Neural crest cell (in vitro differentiated cells): ENCODE measurements at regions not wholly inside any gene's neighbourhood (a gene's known extent, or its start where the extent isn't known, plus 50 kb on each side); places are given as distances from the start of the nearest gene placed in this dataset.

Experiments used
- DNase-seq: peaks from one replicate; pipeline ENCODE4 v3.0.0; 2021; ENCODE audit warnings: low read depth, mixed read lengths, low spot score
- H3K27ac Mint-ChIP-seq: one replicate; pipeline ENCODE4 v1.8.0; 2021; ENCODE audit warnings: mild to moderate bottlenecking, mixed read lengths; ENCODE audit not compliant: unreplicated experiment
- H3K27me3 Mint-ChIP-seq: 2 replicates; pipeline ENCODE4 v1.8.0; 2021; ENCODE audit warnings: low read depth, mild to moderate bottlenecking, mixed read lengths
- H3K36me3 Mint-ChIP-seq: 2 replicates; pipeline ENCODE4 v1.8.0; 2021; ENCODE audit warnings: low read depth, mild to moderate bottlenecking, mixed read lengths
- H3K4me1 Mint-ChIP-seq: 2 replicates; pipeline ENCODE4 v1.8.0; 2021; ENCODE audit warnings: mixed read lengths
- H3K4me3 Mint-ChIP-seq: one replicate; pipeline ENCODE4 v1.8.0; 2021; ENCODE audit warnings: mild to moderate bottlenecking, mixed read lengths
- H3K9me3 Mint-ChIP-seq: 2 replicates; pipeline ENCODE4 v1.8.0; 2021; ENCODE audit warnings: mixed read lengths
- TF ChIP-seq, protein P1 (sequence below): fragments of 200-600 bp; sonication (generic); conservative IDR thresholded peaks from 2 replicates; pipeline ENCODE4 v1.5.0; 2021; ENCODE audit warnings: antibody characterized with exemption, mild to moderate bottlenecking

GRCh38 chr16:73251608-73252007, 203.7 kb upstream of the ZFHX3 start:
- no peak overlapping the region for H3K4me3 Mint-ChIP-seq
- no peak overlapping the region for H3K27ac Mint-ChIP-seq
- no peaks in the 10 kb centered on the region for H3K27me3 Mint-ChIP-seq
- TF ChIP-seq, protein P1, sequence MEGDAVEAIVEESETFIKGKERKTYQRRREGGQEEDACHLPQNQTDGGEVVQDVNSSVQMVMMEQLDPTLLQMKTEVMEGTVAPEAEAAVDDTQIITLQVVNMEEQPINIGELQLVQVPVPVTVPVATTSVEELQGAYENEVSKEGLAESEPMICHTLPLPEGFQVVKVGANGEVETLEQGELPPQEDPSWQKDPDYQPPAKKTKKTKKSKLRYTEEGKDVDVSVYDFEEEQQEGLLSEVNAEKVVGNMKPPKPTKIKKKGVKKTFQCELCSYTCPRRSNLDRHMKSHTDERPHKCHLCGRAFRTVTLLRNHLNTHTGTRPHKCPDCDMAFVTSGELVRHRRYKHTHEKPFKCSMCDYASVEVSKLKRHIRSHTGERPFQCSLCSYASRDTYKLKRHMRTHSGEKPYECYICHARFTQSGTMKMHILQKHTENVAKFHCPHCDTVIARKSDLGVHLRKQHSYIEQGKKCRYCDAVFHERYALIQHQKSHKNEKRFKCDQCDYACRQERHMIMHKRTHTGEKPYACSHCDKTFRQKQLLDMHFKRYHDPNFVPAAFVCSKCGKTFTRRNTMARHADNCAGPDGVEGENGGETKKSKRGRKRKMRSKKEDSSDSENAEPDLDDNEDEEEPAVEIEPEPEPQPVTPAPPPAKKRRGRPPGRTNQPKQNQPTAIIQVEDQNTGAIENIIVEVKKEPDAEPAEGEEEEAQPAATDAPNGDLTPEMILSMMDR = no peak
- no peaks in the 10 kb centered on the region for H3K4me1 Mint-ChIP-seq
- H3K36me3 Mint-ChIP-seq = no peaks in the 10 kb centered on the region
- DNase-seq = no peak
- H3K9me3 Mint-ChIP-seq = peaks cover 2% of the 10 kb centered on the region

DNA sequence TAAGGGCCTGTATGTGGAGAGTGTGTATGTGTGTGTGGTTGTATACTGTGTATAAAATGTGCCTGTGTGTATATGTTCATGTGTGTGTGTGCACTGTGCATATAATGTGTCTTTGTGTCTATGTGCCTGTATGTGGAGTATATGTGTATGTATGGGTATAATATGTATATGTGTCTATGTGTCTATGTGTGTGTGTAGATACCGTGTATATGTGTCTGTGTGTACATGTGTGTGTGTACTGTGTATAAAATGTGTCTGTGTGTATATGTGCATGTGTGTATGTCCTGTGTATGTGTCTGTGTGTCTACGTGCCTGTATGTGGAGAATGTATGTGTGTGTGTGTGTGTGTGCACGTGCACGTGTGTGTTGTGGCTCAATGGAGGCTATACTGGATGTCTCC, 200.4 kb upstream of the ZFHX3 start:
- H3K4me1 Mint-ChIP-seq = no peaks in the 10 kb centered on the region
- DNase-seq = no peak
- TF ChIP-seq, protein P1 = no peak
- no peaks in the 10 kb centered on the region for H3K27me3 Mint-ChIP-seq
- no peak overlapping the region for H3K4me3 Mint-ChIP-seq
- peaks cover 2% of the 10 kb centered on the region for H3K9me3 Mint-ChIP-seq
- no peak overlapping the region for H3K27ac Mint-ChIP-seq
- H3K36me3 Mint-ChIP-seq = no peaks in the 10 kb centered on the region

GRCh38 chr16:73240920-73241319, 193.0 kb upstream of the ZFHX3 start:
- H3K4me1 Mint-ChIP-seq = no peaks in the 10 kb centered on the region
- TF ChIP-seq, protein P1 = no peak
- H3K27me3 Mint-ChIP-seq = no peaks in the 10 kb centered on the region
- H3K4me3 Mint-ChIP-seq = no peak overlapping the region
- H3K9me3 Mint-ChIP-seq = peaks cover 7% of the 10 kb centered on the region
- DNase-seq = no peak
- H3K27ac Mint-ChIP-seq = no peak overlapping the region
- no peaks in the 10 kb centered on the region for H3K36me3 Mint-ChIP-seq

- no peaks in the 10 kb centered on the region for H3K27me3 Mint-ChIP-seq
- no peak overlapping the region for H3K27ac Mint-ChIP-seq
- DNase-seq = no peak
- H3K9me3 Mint-ChIP-seq = peaks cover 7% of the 10 kb centered on the region
- H3K36me3 Mint-ChIP-seq = no peaks in the 10 kb centered on the region
- H3K4me3 Mint-ChIP-seq = no peak overlapping the region
- TF ChIP-seq, protein P1 = no peak
- peaks cover 10% of the 10 kb centered on the region for H3K4me1 Mint-ChIP-seq
These were observed 189.7 kb upstream of the ZFHX3 start for GRCh38 chr16:73237601-73238000.

DNA sequence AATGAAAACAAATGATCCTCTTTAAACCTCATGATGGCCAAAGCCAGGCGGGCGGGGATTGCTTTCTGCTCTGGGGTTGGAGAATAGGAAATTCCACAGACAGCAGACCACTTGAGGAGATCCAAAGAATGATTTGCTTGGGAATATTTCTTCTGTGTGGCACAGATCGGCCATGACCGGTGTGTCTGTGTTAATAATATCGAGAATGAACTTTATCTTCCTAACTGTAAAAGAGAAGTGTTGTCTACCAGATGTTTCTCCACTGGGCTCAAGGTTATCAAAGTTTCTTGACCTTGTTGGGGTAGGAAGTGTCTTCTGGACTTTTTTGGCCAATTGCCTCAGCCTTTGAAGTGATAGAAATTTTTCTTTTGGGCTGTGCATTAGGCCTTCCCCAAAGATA, 186.6 kb upstream of the ZFHX3 start:
- Mint-ChIP-seq H3K27ac (no peak overlapping the region), H3K36me3 (no peaks in the 10 kb centered on the region), H3K27me3 (peaks cover 2% of the 10 kb centered on the region), H3K4me1 (peaks cover 17% of the 10 kb centered on the region), H3K4me3 (no peak overlapping the region), H3K9me3 (no peaks in the 10 kb centered on the region)
- DNase-seq = no peak
- TF ChIP-seq, protein P1 = no peak
